H9 (cell line): ENCODE measurements at regions not wholly inside any gene's neighbourhood (a gene's known extent, or its start where the extent isn't known, plus 50 kb on each side); places are given as distances from the start of the nearest gene placed in this dataset.

ENCODE experiments used
- DNase-seq: peaks from one replicate; pipeline ENCODE4 v3.0.0-alpha.2; 2017
- H2AFZ ChIP-seq: one replicate; pipeline ENCODE4 v1.6.1; 2013; ENCODE audit warnings: mild to moderate bottlenecking, low read length, control low read depth, moderate library complexity
- H2AK5ac ChIP-seq: 2 replicates; pipeline ENCODE4 v1.6.1; 2013; ENCODE audit warnings: low read length, control low read depth, mixed read lengths; ENCODE audit not compliant: insufficient read length
- H2BK120ac ChIP-seq: one replicate; pipeline ENCODE4 v1.6.1; 2013; ENCODE audit warnings: low read depth, mild to moderate bottlenecking, low read length, control low read depth, inconsistent platforms; ENCODE audit not compliant: poor library complexity, severe bottlenecking
- H2BK12ac ChIP-seq: 2 replicates; pipeline ENCODE4 v1.6.1; 2013; ENCODE audit warnings: low read length, control low read depth, mixed read lengths, low read depth; ENCODE audit not compliant: insufficient read length
- H2BK15ac ChIP-seq: 2 replicates; pipeline ENCODE4 v1.6.1; 2013; ENCODE audit warnings: low read depth, low read length, control low read depth
- H2BK20ac ChIP-seq: one replicate; pipeline ENCODE4 v1.6.1; 2013; ENCODE audit warnings: low read depth, mild to moderate bottlenecking, low read length, control low read depth, inconsistent platforms; ENCODE audit not compliant: poor library complexity, severe bottlenecking
- H2BK5ac ChIP-seq: 2 replicates; pipeline ENCODE4 v1.6.1; 2013; ENCODE audit warnings: low read length, control low read depth, mixed read lengths; ENCODE audit not compliant: insufficient read length
- H3K14ac ChIP-seq: 2 replicates; pipeline ENCODE4 v1.6.1; 2013; ENCODE audit warnings: low read length, control low read depth; ENCODE audit not compliant: insufficient read depth
- H3K18ac ChIP-seq: 2 replicates; pipeline ENCODE4 v1.6.1; 2013; ENCODE audit warnings: low read depth, mild to moderate bottlenecking, mixed read lengths, low read length, control low read depth; ENCODE audit not compliant: insufficient read length
- H3K23ac ChIP-seq: 2 replicates; pipeline ENCODE4 v1.6.1; 2013; ENCODE audit warnings: low read length, control low read depth, mixed read lengths, low read depth; ENCODE audit not compliant: insufficient read length
- H3K23me2 ChIP-seq: 2 replicates; pipeline ENCODE4 v1.6.1; 2013; ENCODE audit warnings: low read depth, mild to moderate bottlenecking, mixed read lengths, low read length, control low read depth; ENCODE audit not compliant: insufficient read length, poor library complexity, severe bottlenecking
- H3K27ac ChIP-seq: 2 replicates; pipeline ENCODE4 v1.5.1; 2013; ENCODE audit warnings: low read length, control low read depth, mixed read lengths, low read depth; ENCODE audit not compliant: insufficient read length
- H3K27me3 ChIP-seq: 2 replicates; pipeline ENCODE4 v1.6.1; 2013; ENCODE audit warnings: low read length, control low read depth, inconsistent platforms; ENCODE audit not compliant: insufficient read depth
- H3K4ac ChIP-seq: 2 replicates; pipeline ENCODE4 v1.6.1; 2013; ENCODE audit warnings: low read depth, mild to moderate bottlenecking, control low read depth, inconsistent platforms, low read length, moderate library complexity
- H3K4me1 ChIP-seq: 2 replicates; pipeline ENCODE4 v1.6.1; 2013; ENCODE audit warnings: low read length, control low read depth, inconsistent platforms; ENCODE audit not compliant: insufficient read depth
- H3K4me2 ChIP-seq: 2 replicates; pipeline ENCODE4 v1.6.1; 2013; ENCODE audit warnings: low read length, control low read depth, mixed read lengths; ENCODE audit not compliant: insufficient read length, insufficient read depth
- H3K56ac ChIP-seq: 2 replicates; pipeline ENCODE4 v1.6.1; 2013; ENCODE audit warnings: low read depth, mild to moderate bottlenecking, mixed read lengths, low read length, control low read depth; ENCODE audit not compliant: insufficient read length
- H3K79me1 ChIP-seq: 2 replicates; pipeline ENCODE4 v1.6.1; 2013; ENCODE audit warnings: low read depth, mild to moderate bottlenecking, moderate library complexity, low read length, control low read depth, inconsistent platforms; ENCODE audit not compliant: insufficient read depth, poor library complexity, severe bottlenecking
- H3K79me2 ChIP-seq: 2 replicates; pipeline ENCODE4 v1.6.1; 2013; ENCODE audit warnings: low read length, control low read depth, inconsistent platforms; ENCODE audit not compliant: insufficient read depth
- H3K9ac ChIP-seq: 2 replicates; pipeline ENCODE4 v1.6.1; 2013; ENCODE audit warnings: low read length, control low read depth, mixed read lengths; ENCODE audit not compliant: insufficient read length; ENCODE audit errors: extremely low read depth
- H3K9me3 ChIP-seq: one replicate; pipeline ENCODE4 v1.6.1; 2013; ENCODE audit warnings: low read depth, low read length, inconsistent platforms; ENCODE audit not compliant: control insufficient read depth
- H3T11ph ChIP-seq: one replicate; pipeline ENCODE4 v1.6.1; 2013; ENCODE audit warnings: mild to moderate bottlenecking, low read length, control low read depth, inconsistent platforms
- H4K20me1 ChIP-seq: one replicate; pipeline ENCODE4 v1.6.1; 2013; ENCODE audit not compliant: control insufficient read depth, insufficient read length, insufficient read depth
- H4K5ac ChIP-seq: 2 replicates; pipeline ENCODE4 v1.6.1; 2013; ENCODE audit warnings: low read depth, mild to moderate bottlenecking, mixed read lengths, low read length, control low read depth; ENCODE audit not compliant: insufficient read length
- H4K8ac ChIP-seq: replicated peaks from 2 replicates; pipeline ENCODE4 v1.6.1; 2013; ENCODE audit warnings: low read length, control low read depth, mixed read lengths, low read depth; ENCODE audit not compliant: insufficient read length
- H4K91ac ChIP-seq: 2 replicates; pipeline ENCODE4 v1.6.1; 2013; ENCODE audit warnings: low read depth, mild to moderate bottlenecking, moderate library complexity, mixed read lengths, low read length, control low read depth; ENCODE audit not compliant: insufficient read length
- H3K27ac Mint-ChIP-seq, 3 experiments: 2 replicates in 2 of 3; 3 replicates in 1 of 3; pipeline ENCODE4 v1.8.0; 2020 to 2021; ENCODE audit warnings: mixed read lengths in 3 of 3, mild to moderate bottlenecking in 1 of 3, moderate library complexity in 1 of 3
- H3K27me3 Mint-ChIP-seq: 2 replicates; pipeline ENCODE4 v1.8.0; 2021; ENCODE audit warnings: low read depth, mild to moderate bottlenecking, moderate library complexity, mixed read lengths
- H3K36me3 Mint-ChIP-seq, 3 experiments: 2 replicates in 2 of 3; 3 replicates in 1 of 3; pipeline ENCODE4 v1.8.0; 2020 to 2021; ENCODE audit warnings: low read depth in 3 of 3, mixed read lengths in 3 of 3; ENCODE audit not compliant: insufficient read depth in 1 of 3
- H3K4me1 Mint-ChIP-seq, 2 experiments: 2 replicates each; pipeline ENCODE4 v1.8.0; 2020; ENCODE audit warnings: mixed read lengths in 2 of 2
- H3K4me3 Mint-ChIP-seq, 2 experiments: 2 replicates in 1 of 2; 3 replicates in 1 of 2; pipeline ENCODE4 v1.8.0; 2020 to 2021; ENCODE audit warnings: mild to moderate bottlenecking in 2 of 2, mixed read lengths in 2 of 2, moderate library complexity in 1 of 2
- H3K9me3 Mint-ChIP-seq, 2 experiments: 2 replicates in 1 of 2; 3 replicates in 1 of 2; pipeline ENCODE4 v1.8.0; 2020; ENCODE audit warnings: mild to moderate bottlenecking in 2 of 2, mixed read lengths in 2 of 2, moderate library complexity in 1 of 2
- CTCF ChIP-seq: fragments of 200-600 bp; sonication (generic); conservative IDR thresholded peaks from 3 replicates; pipeline ENCODE4 v1.8.0; 2021; ENCODE audit warnings: antibody characterized with exemption, mild to moderate bottlenecking
- WGBS: extraction: QIAGEN DNeasy Blood & Tissue Kit; methylation state at CpG from one replicate; pipeline ENCODE4 v1.1.7; 2013; ENCODE audit warnings: missing lambda C conversion rate, low lambda C conversion rate, mixed read lengths; ENCODE audit not compliant: insufficient read length; ENCODE audit errors: extremely low coverage; 5-methylcytosine and 5-hydroxymethylcytosine counted together

DNA sequence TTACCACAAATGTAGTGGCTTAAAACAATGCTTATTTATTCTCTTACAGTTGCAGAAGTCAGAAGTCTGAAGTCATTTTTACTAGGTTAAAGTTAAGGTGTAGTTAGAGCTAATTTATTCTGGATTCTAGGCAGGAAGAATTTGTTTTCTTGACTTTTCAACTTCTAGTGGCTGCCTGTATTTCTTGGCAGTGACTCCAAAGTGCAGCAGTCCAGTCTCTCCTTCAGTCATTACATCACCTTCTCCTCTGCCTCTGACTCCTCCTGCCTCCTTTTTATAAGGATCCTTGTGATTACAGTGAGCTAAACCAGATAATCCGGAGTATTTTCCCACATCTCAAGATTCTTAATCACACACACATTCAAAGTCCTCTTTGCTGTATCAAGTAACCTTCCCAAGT is 581.4 kb downstream of the KCNA4 start:
- H3K18ac ChIP-seq, result no peak overlapping the region
- no peak overlapping the region for H2BK20ac ChIP-seq
- H2AFZ ChIP-seq, result no peak overlapping the region
- no peaks in the 10 kb centered on the region for H4K20me1 ChIP-seq
- H3K79me2 ChIP-seq, result no peaks in the 10 kb centered on the region
- H3K27ac ChIP-seq, result no peak overlapping the region
- Mint-ChIP-seq H3K27ac (no peak overlapping the region), H3K9me3 (peaks cover 3 to 8% of the 10 kb centered on the region in 2 experiments; a peak in 4 of 5 replicates), H3K4me3 (no peak overlapping the region), H3K27me3 (no peaks in the 10 kb centered on the region), H3K4me1 (no peaks in the 10 kb centered on the region), H3K36me3 (no peaks in the 10 kb centered on the region; a peak in 1 of 7 replicates)
- H3K79me1 ChIP-seq, result no peaks in the 10 kb centered on the region
- H3K4me2 ChIP-seq, result no peak overlapping the region
- TF ChIP-seq CTCF, result no peak
- no peak overlapping the region for H4K91ac ChIP-seq
- no peak overlapping the region for H2BK120ac ChIP-seq
- DNase-seq, result no peak
- H3K9me3 ChIP-seq, result peaks cover 5% of the 10 kb centered on the region
- H3K4me1 ChIP-seq, result no peaks in the 10 kb centered on the region
- no peak overlapping the region for H3K23ac ChIP-seq
- H4K5ac ChIP-seq, result no peak overlapping the region
- no peak overlapping the region for H3K4ac ChIP-seq
- H2BK5ac ChIP-seq, result no peak overlapping the region
- no peaks in the 10 kb centered on the region for H3K23me2 ChIP-seq
- H3K56ac ChIP-seq, result no peak overlapping the region
- H3T11ph ChIP-seq, result no peak overlapping the region
- no peak overlapping the region for H2AK5ac ChIP-seq
- no peak overlapping the region for H3K9ac ChIP-seq
- H4K8ac ChIP-seq, result no peak overlapping the region
- WGBS, result no CpG with 5 or more reads among the region's 1 CpG
- no peak overlapping the region for H3K14ac ChIP-seq
- H2BK12ac ChIP-seq, result no peak overlapping the region
- H3K27me3 ChIP-seq, result no peaks in the 10 kb centered on the region
- H2BK15ac ChIP-seq, result no peak overlapping the region
